M059J (cell line): ENCODE measurements at regions not wholly inside any gene's neighbourhood (a gene's known extent, or its start where the extent isn't known, plus 50 kb on each side); places are given as distances from the start of the nearest gene placed in this dataset.
"Not testable (repeated sequence)": the region's sequence is repeated elsewhere in the genome, so short reads cannot be mapped to it uniquely, and the experiment has no call there.

Source experiments
- DNase-seq: peaks from one replicate; pipeline ENCODE4 v3.0.0-alpha.2; 2012; ENCODE audit warnings: low read depth

DNA sequence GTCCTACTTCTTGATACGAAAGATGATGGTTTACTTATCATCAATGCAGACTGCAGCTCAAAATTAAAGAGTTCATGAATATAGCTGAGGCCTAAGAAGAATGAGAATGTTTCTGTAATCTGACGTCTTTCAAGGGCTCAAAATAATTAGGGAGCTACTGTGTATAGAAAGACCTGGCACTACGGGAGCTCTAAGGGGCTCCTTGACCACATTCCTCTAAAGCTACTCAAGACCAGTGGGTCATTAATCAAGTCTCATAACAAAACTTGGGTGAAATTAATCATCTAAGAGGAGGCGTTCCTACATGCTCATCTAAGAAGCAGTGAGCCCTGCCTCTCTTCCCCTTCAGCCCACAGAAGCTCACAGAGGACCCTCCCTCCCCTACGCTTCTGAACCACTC, 863.8 kb upstream of the AUTS2 start:
- peak; percentile 47 for DNase-seq

- DNase-seq = no peak
Measured at GRCh38 chr7:68739306-68739705, 859.0 kb upstream of the AUTS2 start.

DNA sequence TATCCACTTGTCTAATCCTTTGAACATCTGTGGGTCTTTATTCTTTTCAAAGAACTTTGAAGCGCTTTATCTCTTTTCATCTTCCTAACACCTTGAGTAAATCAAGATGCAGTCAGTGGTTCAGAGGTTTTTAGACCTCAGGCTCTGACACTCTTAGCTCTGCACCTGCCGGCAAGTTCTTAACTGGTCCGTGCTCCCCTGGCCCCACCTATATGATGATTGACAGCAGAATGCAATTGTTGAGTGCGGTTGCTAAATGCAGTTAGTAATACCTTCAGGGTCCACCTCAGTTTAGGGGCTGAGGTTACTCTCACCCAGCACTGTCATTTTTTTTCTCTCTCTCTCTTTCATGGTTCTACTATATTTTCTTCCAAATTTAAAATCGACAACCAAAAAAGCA, 854.2 kb upstream of the AUTS2 start:
- no peak for DNase-seq

DNA sequence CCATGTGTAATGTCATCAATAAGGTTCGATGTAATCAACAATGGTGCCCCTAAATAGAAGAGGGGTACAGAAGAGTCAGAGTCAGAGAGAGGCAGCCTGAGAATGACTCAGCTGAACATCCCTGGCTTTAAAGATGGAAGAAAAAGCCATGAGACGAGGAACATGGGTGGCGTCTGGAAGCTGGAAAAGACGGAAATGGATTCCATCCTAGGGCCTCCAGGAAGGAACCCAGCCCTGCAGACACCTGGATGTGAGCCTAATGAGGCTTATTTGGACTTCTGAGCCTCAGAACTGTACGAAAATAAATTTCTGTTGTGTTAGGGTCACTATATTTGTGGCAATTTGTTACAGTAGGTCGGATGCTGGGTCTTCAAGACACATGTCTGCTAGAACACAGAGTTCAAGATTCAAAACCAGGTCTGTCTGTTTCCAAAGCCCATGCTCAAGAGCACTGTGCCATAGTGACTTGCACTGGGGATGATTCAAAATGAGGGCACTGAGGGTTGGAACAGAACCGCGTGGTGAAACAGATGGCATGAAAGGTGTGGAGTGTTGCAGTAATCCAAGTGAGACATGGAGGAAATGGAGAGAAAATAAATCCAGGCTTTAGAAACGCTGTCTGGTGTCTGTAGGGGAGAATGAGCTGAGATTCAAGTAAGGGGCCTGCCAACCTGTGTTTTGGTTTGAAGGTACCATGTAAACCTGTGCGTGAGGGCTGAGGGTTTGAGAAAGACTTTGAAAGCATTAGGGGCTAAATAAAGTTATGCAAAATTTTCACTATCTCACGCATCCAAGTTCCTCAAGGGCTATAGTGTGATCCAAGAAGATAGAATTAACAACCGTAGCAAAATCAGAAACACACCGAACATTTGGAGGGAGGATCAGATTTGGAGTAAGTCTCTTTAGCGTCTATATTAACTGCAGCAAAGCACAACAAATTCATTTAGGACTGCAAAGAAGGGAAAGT, 849.1 kb upstream of the AUTS2 start:
- no peak for DNase-seq

GRCh38 chr7:68752485-68753178, 845.6 kb upstream of the AUTS2 start:
- no peak for DNase-seq

DNA sequence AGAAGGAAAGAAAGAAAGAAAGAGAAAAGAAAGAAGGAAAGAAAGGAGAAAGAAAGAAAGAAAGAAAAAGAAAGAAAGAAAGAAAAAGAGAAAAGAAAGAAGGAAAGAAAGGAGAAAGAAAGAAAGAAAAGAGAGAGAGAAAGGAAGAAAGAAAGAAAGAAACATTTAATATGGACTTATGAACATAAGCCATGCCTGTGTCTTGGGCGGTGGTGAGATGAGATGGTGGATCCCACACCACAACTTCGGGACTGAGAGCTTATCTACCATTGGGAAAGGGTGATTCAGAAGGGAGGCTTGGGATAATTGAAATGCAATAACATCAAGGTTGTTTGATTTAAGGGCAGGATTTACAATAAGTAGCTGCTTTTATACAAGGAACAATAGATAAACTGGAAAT, 843.9 kb upstream of the AUTS2 start:
- DNase-seq = no peak

DNA sequence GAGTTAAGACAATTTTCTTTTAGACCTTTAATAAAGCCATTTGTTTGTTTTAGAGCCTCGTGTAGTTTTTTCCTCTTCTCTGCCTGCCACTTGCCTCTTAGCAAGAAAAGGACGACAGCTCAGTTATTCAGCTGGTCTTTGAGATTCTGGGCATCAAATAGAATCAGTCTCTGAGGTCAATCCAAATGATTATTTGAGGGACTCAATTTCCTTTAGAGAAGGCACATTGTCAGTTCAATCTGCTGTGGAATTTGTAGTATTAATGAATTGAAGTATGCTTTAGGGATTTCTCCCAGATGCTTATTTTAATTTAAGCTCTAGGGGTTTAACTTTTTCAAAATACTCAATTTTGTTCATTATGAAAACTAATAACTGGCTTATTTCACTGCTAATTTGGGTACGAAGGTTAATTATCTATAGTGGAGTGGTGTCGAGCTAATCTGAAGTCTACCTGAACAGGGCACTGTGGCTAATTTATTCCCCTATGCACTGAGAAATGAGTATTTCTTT, 841.2 kb upstream of the AUTS2 start:
- DNase-seq = no peak

GRCh38 chr7:68760556-68760955, 837.7 kb upstream of the AUTS2 start:
- DNase-seq = peak; percentile 31

DNA sequence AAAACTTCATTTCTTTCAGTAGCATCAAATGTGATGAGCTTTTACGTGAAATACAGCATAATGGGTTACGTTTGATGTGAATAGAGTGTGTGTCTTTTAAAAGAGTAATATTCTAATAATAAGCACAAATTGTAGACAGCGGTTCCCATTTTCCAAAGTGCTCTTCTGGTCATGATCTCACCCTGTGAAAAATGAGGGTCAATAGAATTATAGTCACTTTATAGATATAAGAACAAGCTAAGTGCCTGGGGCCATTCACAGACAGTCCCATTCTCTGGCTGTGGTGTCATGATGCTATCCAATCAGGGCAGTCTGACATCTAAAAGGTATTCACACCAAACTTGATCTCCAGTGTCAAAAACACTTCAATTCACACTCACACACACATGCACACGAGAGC, 830.8 kb upstream of the AUTS2 start:
- DNase-seq = no peak

- no peak for DNase-seq
Measured at GRCh38 chr7:68770649-68771048, 827.6 kb upstream of the AUTS2 start.

- peak; percentile 55 for DNase-seq
Measured at GRCh38 chr7:68776326-68776725, 821.9 kb upstream of the AUTS2 start.

- peak; percentile 83 for DNase-seq
Measured at GRCh38 chr7:68783684-68784083, 814.6 kb upstream of the AUTS2 start.

DNA sequence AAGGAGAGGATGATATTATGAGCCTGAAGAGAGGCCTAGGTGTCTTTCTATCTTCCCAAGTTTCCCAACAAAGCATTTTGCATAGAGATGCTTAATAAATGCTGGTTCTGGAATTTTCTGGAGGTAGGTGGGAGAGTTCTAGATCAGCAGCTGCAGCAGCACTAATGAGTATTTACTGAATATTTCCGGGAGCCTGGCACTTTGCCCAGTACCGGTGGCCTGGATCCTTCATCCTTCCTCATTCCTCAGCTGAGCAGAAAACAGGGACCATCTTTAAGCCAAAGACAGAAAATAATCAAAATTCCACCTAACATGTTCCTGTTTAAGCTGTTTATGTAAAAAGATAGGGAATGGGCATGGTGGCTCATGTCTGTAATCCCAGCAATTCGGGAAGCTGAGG, 813.2 kb upstream of the AUTS2 start:
- DNase-seq = peak; percentile 69

GRCh38 chr7:68787566-68787965, 810.7 kb upstream of the AUTS2 start:
- DNase-seq = no peak

DNA sequence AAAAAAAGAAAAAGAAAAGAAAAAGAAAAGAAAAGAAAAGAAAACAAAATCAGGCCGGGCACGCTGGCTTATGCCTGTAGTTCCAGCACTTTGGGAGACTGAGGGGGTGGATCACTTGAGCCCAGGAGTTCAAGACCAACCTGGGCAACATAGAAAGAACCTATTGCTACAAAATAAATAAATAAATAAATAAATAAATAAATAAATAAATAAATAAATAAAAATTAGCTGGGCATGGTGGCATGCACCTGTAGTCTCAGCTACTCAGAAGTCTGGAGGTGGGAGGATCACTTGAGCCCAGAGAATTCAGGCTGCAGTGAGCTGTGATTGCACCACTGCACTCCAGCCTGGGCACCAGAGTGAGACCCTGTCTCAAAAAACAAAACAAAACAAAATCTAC, 809.7 kb upstream of the AUTS2 start:
- DNase-seq = not testable (repeated sequence)

DNA sequence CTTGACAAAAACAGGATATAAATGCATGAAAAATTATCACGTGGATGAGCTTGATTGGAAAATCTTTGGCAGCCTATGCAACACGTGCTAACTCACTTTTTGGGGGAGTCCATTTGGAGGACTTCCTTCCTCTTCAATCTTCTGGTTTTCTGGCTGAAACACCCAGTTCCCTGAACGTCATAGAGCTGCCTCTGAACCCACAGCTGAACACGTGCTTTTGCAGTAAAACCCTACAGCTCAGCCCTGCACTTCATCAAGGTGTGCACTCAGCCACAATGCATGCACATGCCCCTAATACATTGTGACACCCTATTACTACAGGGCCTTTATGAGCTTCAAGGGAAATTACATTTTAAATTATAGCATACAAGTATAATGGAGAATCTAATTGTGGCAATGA, 808.7 kb upstream of the AUTS2 start:
- no peak for DNase-seq

DNA sequence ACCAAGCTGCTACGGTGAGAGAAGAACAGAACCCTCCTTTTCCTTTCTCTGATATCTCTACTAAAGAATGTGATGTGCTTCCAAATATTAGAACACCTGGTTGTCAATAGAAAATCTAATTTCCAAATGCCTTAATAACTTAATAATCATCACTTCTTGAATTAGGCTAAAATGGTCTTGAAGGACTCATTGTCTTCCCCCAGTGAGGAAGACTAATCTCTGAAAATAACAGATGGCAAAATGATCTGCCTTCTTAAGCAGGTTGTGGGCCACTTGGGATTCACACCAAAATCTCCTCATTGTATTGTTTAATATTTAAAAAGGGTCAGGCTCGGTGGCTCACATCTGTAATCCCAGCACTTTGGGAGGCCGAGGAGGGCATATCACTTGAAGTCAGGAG, 805.9 kb upstream of the AUTS2 start:
- no peak for DNase-seq

DNA sequence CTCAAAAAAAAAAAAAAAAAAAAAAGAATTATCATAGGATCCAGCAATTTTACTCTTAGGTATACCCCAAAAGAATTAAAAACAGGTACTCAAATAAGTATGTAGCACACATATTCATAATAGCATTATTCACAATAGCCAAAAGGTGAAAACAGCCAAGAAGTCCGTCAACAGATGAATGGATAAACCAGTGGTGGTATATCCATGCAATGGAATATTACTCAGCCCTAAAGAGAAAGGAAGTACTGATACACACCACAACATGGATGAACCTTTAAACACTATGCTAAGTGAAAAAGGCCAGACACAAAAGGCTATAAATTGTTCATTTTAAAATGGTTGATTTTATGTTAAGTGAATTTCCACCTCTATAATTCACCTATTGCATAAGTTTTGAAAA, 804.8 kb upstream of the AUTS2 start:
- no peak for DNase-seq

- peak; percentile 73 for DNase-seq
Measured at GRCh38 chr7:68800316-68800715, 798.0 kb upstream of the AUTS2 start.

- peak; percentile 69 for DNase-seq
Measured at GRCh38 chr7:68805159-68805558, 793.1 kb upstream of the AUTS2 start.

GRCh38 chr7:68807666-68808065, 790.6 kb upstream of the AUTS2 start:
- no peak for DNase-seq

GRCh38 chr7:68813551-68814080, 784.7 kb upstream of the AUTS2 start:
- DNase-seq = no peak

DNA sequence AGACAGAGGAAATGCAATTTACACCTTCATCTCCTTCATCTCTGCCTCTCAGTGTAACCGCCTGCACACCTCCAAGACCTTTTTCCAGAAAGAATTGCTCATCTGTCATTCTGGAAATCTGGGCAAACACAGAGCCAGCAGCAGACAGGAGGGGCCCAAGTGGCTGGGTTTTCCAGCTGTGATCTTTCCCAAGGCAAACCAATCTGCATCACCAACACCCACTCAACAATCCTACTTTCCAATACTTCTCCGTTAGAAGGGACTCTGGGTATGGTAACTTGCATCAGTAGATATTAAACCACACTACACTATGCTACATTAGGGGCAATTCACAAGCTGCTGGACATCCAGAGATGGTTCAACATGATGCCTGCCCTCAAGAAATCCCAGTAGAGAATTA, 781.8 kb upstream of the AUTS2 start:
- no peak for DNase-seq
